ENCODE measurements at regions not wholly inside any gene's neighbourhood (a gene's known extent, or its start where the extent isn't known, plus 50 kb on each side); places are given as distances from the start of the nearest gene placed in this dataset.

- no peak for TF ChIP-seq CTCF (IDR thresholded peaks at IDR 0.05)
- no peak for TF ChIP-seq POLR2AphosphoS5 (IDR thresholded peaks at IDR 0.05)
Observed at GRCh38 chr3:76969471-76969870, 70.4 kb upstream of the ROBO2 start.

Data from stomach (tissue), 4 donors.